Liver (tissue), 8 donors: ENCODE measurements at regions not wholly inside any gene's neighbourhood (a gene's known extent, or its start where the extent isn't known, plus 50 kb on each side); places are given as distances from the start of the nearest gene placed in this dataset.
"Not testable (repeated sequence)": the region's sequence is repeated elsewhere in the genome, so short reads cannot be mapped to it uniquely, and the experiment has no call there.

Experiments
- DNase-seq: peaks from one replicate; pipeline ENCODE4 v3.0.0-alpha.2; 2017; ENCODE audit warnings: low spot score
- H3K27ac ChIP-seq, 2 donors: one replicate each; pipeline ENCODE4 v1.7.0; 2013; ENCODE audit warnings: inconsistent platforms in 2 of 2, low read length in 2 of 2, control low read depth in 1 of 2, low read depth in 1 of 2, mild to moderate bottlenecking in 1 of 2
- H3K27me3 ChIP-seq, 4 donors: one replicate each; pipeline versions ENCODE4 v1.6.1 to v1.7.0; 2013; ENCODE audit warnings: low read length in 3 of 4, inconsistent platforms in 1 of 4, mild to moderate bottlenecking in 1 of 4, moderate library complexity in 1 of 4; ENCODE audit not compliant: control insufficient read depth in 4 of 4, insufficient read depth in 4 of 4
- H3K36me3 ChIP-seq, 4 donors: one replicate each; pipeline versions ENCODE4 v1.6.1 to v1.7.0; 2013; ENCODE audit warnings: low read length in 3 of 4, mild to moderate bottlenecking in 3 of 4, low read depth in 1 of 4, moderate library complexity in 1 of 4; ENCODE audit not compliant: control insufficient read depth in 4 of 4, insufficient read depth in 3 of 4
- H3K4me1 ChIP-seq, 4 donors: one replicate each; pipeline versions ENCODE4 v1.6.1 to v1.7.0; 2013; ENCODE audit warnings: low read length in 3 of 4, mild to moderate bottlenecking in 3 of 4, moderate library complexity in 1 of 4; ENCODE audit not compliant: control insufficient read depth in 4 of 4, insufficient read depth in 4 of 4
- H3K4me3 ChIP-seq, 3 donors: one replicate each; pipeline versions ENCODE4 v1.6.1 to v1.7.0; 2013; ENCODE audit warnings: low read length in 3 of 3, control low read depth in 1 of 3, low read depth in 1 of 3, mild to moderate bottlenecking in 1 of 3
- H3K9ac ChIP-seq, 2 donors: one replicate each; pipeline ENCODE4 v1.7.0; 2013; ENCODE audit warnings: low read length in 2 of 2, mild to moderate bottlenecking in 2 of 2, moderate library complexity in 2 of 2, control low read depth in 1 of 2, low read depth in 1 of 2
- H3K9me3 ChIP-seq, 4 donors: one replicate each; pipeline versions ENCODE4 v1.6.1 to v1.7.0; 2013; ENCODE audit warnings: low read length in 3 of 4; ENCODE audit not compliant: control insufficient read depth in 4 of 4
- ATF3 ChIP-seq: IDR thresholded peaks from 2 replicates; pipeline ENCODE4 v1.6.1; 2016; ENCODE audit warnings: antibody characterized with exemption
- CTCF ChIP-seq: fragments of 150-350 bp; IDR thresholded peaks from 2 replicates; pipeline ENCODE4 v1.5.1; 2017; ENCODE audit warnings: improper control_type of control experiment, low read depth, low read length; ENCODE audit not compliant: missing input control
- HNF4A ChIP-seq, 2 donors: conservative IDR thresholded peaks; 2 replicates each; pipeline ENCODE4 v1.6.1; 2016; ENCODE audit warnings: antibody characterized with exemption in 2 of 2, mild to moderate bottlenecking in 2 of 2
- JUND ChIP-seq, 2 donors: IDR thresholded peaks; 2 replicates each; pipeline ENCODE4 v1.6.1; 2016; ENCODE audit warnings: antibody characterized with exemption in 2 of 2
- RAD21 ChIP-seq, 2 donors: IDR thresholded peaks; 2 replicates each; pipeline ENCODE4 v1.6.1; 2016; ENCODE audit warnings: antibody characterized with exemption in 2 of 2, mild to moderate bottlenecking in 2 of 2
- RXRA ChIP-seq, 2 donors: IDR thresholded peaks; 2 replicates each; pipeline ENCODE4 v1.6.1; 2017 to 2018; ENCODE audit warnings: antibody characterized with exemption in 2 of 2, mild to moderate bottlenecking in 1 of 2
- WGBS: extraction: QIAGEN DNeasy Blood & Tissue Kit; methylation state at CpG from one replicate; pipeline ENCODE4 v1.1.7; 2013; 5-methylcytosine and 5-hydroxymethylcytosine counted together
- donor health status: healthy.
- donor health status: healthy.
- donor health status: healthy.
- donor health status: healthy.
- donor health status: healthy.

- H3K4me3 ChIP-seq, result no peak overlapping the region
- WGBS, result 75% methylated on average over 3 of the region's 3 CpGs
- no peak for DNase-seq
- TF ChIP-seq RAD21 (IDR thresholded peaks at IDR 0.05) (no peak), CTCF (no peak), RXRA (IDR thresholded peaks at IDR 0.05) (no peak), ATF3 (no peak)
- H3K9ac ChIP-seq, result no peak overlapping the region
- no peaks in the 10 kb centered on the region for H3K4me1 ChIP-seq
- no peaks in the 10 kb centered on the region for H3K9me3 ChIP-seq
- no peak overlapping the region for H3K27ac ChIP-seq
- H3K36me3 ChIP-seq, result no peaks in the 10 kb centered on the region
- no peaks in the 10 kb centered on the region for H3K27me3 ChIP-seq
These were observed 97.7 kb downstream of the CDC42EP3 start for GRCh38 chr2:37573451-37574388.

- Histone ChIP-seq H3K27me3 (no peaks in the 10 kb centered on the region), H3K27ac (no peak overlapping the region), H3K36me3 (no peaks in the 10 kb centered on the region), H3K9me3 (no peaks in the 10 kb centered on the region), H3K4me1 (no peaks in the 10 kb centered on the region), H3K9ac (no peak overlapping the region), H3K4me3 (no peak overlapping the region)
- 98% methylated on average over 1 of the region's 1 CpG for WGBS
- no peak for DNase-seq
- TF ChIP-seq HNF4A (conservative IDR thresholded peaks at IDR 0.05) (no peak), RAD21 (IDR thresholded peaks at IDR 0.05) (peak in 1 of 2 donors; percentile 5)
These were observed 95.7 kb downstream of the CDC42EP3 start for GRCh38 chr2:37575780-37576179.

- H3K27me3 ChIP-seq, H3K4me1 ChIP-seq, H3K4me3 ChIP-seq, H3K9ac ChIP-seq, H3K36me3 ChIP-seq, H3K9me3 ChIP-seq, H3K27ac ChIP-seq, DNase-seq: not testable (repeated sequence)
- WGBS, result 94% methylated on average over 2 of the region's 2 CpGs
These were observed 95.2 kb downstream of the CDC42EP3 start for GRCh38 chr2:37576194-37576593.

GRCh38 chr2:37576831-37577230 lies 94.6 kb downstream of the CDC42EP3 start:
- TF ChIP-seq CTCF, result no peak
- TF ChIP-seq JUND (IDR thresholded peaks at IDR 0.05), result no peak
- Histone ChIP-seq H3K9me3 (no peaks in the 10 kb centered on the region), H3K27me3 (no peaks in the 10 kb centered on the region), H3K9ac (no peak overlapping the region), H3K4me3 (no peak overlapping the region), H3K4me1 (no peaks in the 10 kb centered on the region), H3K27ac (no peak overlapping the region), H3K36me3 (no peaks in the 10 kb centered on the region)
- no peak for DNase-seq
- WGBS, result 100% methylated on average over 2 of the region's 2 CpGs
